ENCODE measurements at regions not wholly inside any gene's neighbourhood (a gene's known extent, or its start where the extent isn't known, plus 50 kb on each side); places are given as distances from the start of the nearest gene placed in this dataset.

DNA sequence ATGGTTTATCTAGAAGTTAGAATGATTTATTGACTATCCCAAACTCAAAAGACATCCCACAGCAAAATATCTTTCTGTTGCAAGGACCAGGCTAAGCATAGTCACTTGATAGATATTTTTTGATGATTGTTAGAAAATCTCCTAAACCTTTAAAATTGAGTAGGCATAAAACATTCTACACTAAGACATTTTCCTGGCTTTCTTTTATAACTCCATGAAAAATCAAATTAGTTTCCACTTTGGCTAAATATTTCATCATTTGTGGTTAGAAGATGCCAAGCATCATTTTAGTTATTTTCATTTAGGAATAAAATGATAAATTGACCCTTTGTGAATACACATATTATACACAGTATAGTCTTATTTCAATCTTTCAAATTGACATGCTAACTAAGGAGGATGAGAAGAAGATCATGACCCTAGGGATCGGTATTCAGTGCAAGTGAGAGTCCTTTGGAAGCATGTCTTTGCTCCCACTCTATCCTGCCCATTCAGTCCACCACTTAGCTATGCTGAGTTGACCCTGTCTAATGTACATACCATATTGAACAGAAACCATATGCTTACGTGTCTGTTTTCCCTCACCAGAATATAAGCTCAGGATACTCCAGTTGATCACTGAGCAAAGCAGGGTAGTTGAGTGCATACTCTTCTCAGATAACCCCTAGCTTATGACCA, 136.6 kb upstream of the OTUD4 start:
- no peak for ATAC-seq
- TF ChIP-seq TCF7 (IDR thresholded peaks at IDR 0.05; ENCODE audit: borderline replicate concordance) (no peak), FOXM1 (IDR thresholded peaks at IDR 0.05; ENCODE audit: low read depth, low read length) (no peak), SREBF1 (IDR thresholded peaks at IDR 0.05; ENCODE audit: low read length) (no peak), EP300 (IDR thresholded peaks at IDR 0.05; ENCODE audit: borderline replicate concordance in 1 of 2, control insufficient read depth in 1 of 2, low read depth in 2 of 2, low read length in 2 of 2) (no peak)
- intact Hi-C loops (cut with micrococcal nuclease; ENCODE audit: unreplicated experiment) (no loop called here), in situ Hi-C loops (cut with MboI) (no loop called here)
- Histone ChIP-seq H3K9ac (ENCODE audit: control insufficient read depth, insufficient read depth, low read length) (no peak overlapping the region), H3K27ac (ENCODE audit: control insufficient read depth, insufficient read depth) (no peak overlapping the region), H3K36me3 (ENCODE audit: control insufficient read depth in 2 of 2, insufficient read depth in 2 of 2, low read length in 1 of 2) (no peaks in the 10 kb centered on the region), H3K27me3 (replicated peaks in 1 of 2; ENCODE audit: control insufficient read depth in 2 of 2, insufficient read depth in 2 of 2, low read length in 1 of 2) (no peaks in the 10 kb centered on the region), H4K20me1 (ENCODE audit: control insufficient read depth, insufficient read depth) (no peaks in the 10 kb centered on the region), H3K4me3 (no peak overlapping the region), H3K9me3 (replicated peaks; ENCODE audit: control insufficient read depth, insufficient read depth, low read length) (no peaks in the 10 kb centered on the region; the same call in 2 of the 3 replicates), H3K4me2 (ENCODE audit: control insufficient read depth, insufficient read depth) (no peak overlapping the region), H3K79me2 (ENCODE audit: control insufficient read depth, insufficient read depth, low read length) (no peaks in the 10 kb centered on the region), H2AFZ (ENCODE audit: control insufficient read depth, low read depth, low read length) (no peak overlapping the region), H3K4me1 (ENCODE audit: control insufficient read depth, insufficient read depth, low read length) (no peaks in the 10 kb centered on the region)
- no peak for FAIRE-seq
- RAD21 ChIA-PET (ENCODE audit: unreplicated experiment): no interaction called here
- SMC1A ChIA-PET (ENCODE audit: uncharacterized antibody, unreplicated experiment): interaction anchor here (1.0 to 1.4 kb wide), 2 partner anchors 28 to 169 kb away, joined by 3 read pairs; no protein-coding TSS in a partner anchor
- CTCF ChIA-PET: interaction anchor here (0.6 kb wide), 1 partner anchor 225 kb away, joined by 3 read pairs; no protein-coding TSS in a partner anchor
- no TSS peak for BruUV-seq (replicated peaks)
- POLR2A ChIA-PET: no interaction called here
- 62% methylated on average over 2 of the region's 2 CpGs for WGBS (ENCODE audit: insufficient coverage, insufficient replicate concordance, low lambda C conversion rate, missing lambda C conversion rate)
- DNase-seq (ENCODE audit: low read depth, low spot score): no peak

DNA sequence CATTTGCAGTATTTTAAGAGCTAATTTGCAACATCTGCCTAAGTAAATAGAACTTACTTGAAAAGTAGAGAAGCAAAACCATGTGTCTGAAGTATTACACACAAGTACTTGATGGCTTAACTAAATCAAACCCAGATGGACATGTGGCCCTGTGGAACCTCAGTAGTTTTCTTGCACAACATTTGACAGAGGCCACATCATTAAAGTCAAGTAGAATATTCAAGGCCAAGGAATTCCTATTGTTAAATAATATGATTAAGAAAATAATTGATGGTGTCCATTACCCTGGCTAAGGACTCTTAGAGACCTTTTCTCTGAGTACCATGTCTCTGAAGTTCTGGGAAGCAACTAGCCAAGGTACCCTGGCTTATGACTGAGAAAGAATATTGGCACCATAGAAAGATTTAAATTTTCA, 135.4 kb upstream of the OTUD4 start:
- no peaks in the 10 kb centered on the region for H4K20me1 ChIP-seq (ENCODE audit: control insufficient read depth, insufficient read depth)
- no peak overlapping the region for H3K27ac ChIP-seq (ENCODE audit: control insufficient read depth, insufficient read depth)
- no peak overlapping the region for H3K4me2 ChIP-seq (ENCODE audit: control insufficient read depth, insufficient read depth)
- no TSS peak for BruUV-seq (replicated peaks)
- ATAC-seq (no peak), FAIRE-seq (no peak), DNase-seq (ENCODE audit: low read depth, low spot score) (no peak)
- H3K9me3 ChIP-seq (replicated peaks; ENCODE audit: control insufficient read depth, insufficient read depth, low read length): no peaks in the 10 kb centered on the region; the same call in 2 of the 3 replicates
- no peaks in the 10 kb centered on the region for H3K4me1 ChIP-seq (ENCODE audit: control insufficient read depth, insufficient read depth, low read length)
- CTCF ChIA-PET: interaction anchor here (1.0 kb wide), 1 partner anchor 9 kb away, joined by 3 read pairs; no protein-coding TSS in a partner anchor
- SMC1A ChIA-PET (ENCODE audit: uncharacterized antibody, unreplicated experiment): interaction anchor here (1.0 kb wide), 1 partner anchor 27 kb away, joined by 3 read pairs; no protein-coding TSS in a partner anchor
- no peak overlapping the region for H2AFZ ChIP-seq (ENCODE audit: control insufficient read depth, low read depth, low read length)
- no peaks in the 10 kb centered on the region for H3K36me3 ChIP-seq (ENCODE audit: control insufficient read depth in 2 of 2, insufficient read depth in 2 of 2, low read length in 1 of 2)
- H3K9ac ChIP-seq (ENCODE audit: control insufficient read depth, insufficient read depth, low read length): no peak overlapping the region
- RAD21 ChIA-PET (ENCODE audit: unreplicated experiment): no interaction called here
- H3K27me3 ChIP-seq (replicated peaks in 1 of 2; ENCODE audit: control insufficient read depth in 2 of 2, insufficient read depth in 2 of 2, low read length in 1 of 2): no peaks in the 10 kb centered on the region
- in situ Hi-C loops (cut with MboI) (no loop called here), intact Hi-C loops (cut with micrococcal nuclease; ENCODE audit: unreplicated experiment) (no loop called here)
- POLR2A ChIA-PET: no interaction called here
- H3K79me2 ChIP-seq (ENCODE audit: control insufficient read depth, insufficient read depth, low read length): no peaks in the 10 kb centered on the region
- H3K4me3 ChIP-seq: no peak overlapping the region
- TF ChIP-seq, protein P1, sequence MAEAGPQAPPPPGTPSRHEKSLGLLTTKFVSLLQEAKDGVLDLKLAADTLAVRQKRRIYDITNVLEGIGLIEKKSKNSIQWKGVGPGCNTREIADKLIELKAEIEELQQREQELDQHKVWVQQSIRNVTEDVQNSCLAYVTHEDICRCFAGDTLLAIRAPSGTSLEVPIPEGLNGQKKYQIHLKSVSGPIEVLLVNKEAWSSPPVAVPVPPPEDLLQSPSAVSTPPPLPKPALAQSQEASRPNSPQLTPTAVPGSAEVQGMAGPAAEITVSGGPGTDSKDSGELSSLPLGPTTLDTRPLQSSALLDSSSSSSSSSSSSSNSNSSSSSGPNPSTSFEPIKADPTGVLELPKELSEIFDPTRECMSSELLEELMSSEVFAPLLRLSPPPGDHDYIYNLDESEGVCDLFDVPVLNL (IDR thresholded peaks at IDR 0.05; ENCODE audit: low read depth, low read length): no peak
- no peak for TF ChIP-seq SIX5 (IDR thresholded peaks at IDR 0.05; ENCODE audit: low read depth, low read length, severe bottlenecking)
- TF ChIP-seq EP300 (IDR thresholded peaks at IDR 0.05; ENCODE audit: borderline replicate concordance in 1 of 2, control insufficient read depth in 1 of 2, low read depth in 2 of 2, low read length in 2 of 2): no peak
- TF ChIP-seq SP1 (IDR thresholded peaks at IDR 0.05; ENCODE audit: low read depth, low read length): no peak
- no peak for TF ChIP-seq ZBED1 (IDR thresholded peaks at IDR 0.05; ENCODE audit: borderline replicate concordance)
- TF ChIP-seq SREBF1 (IDR thresholded peaks at IDR 0.05; ENCODE audit: low read length): no peak
- TF ChIP-seq SUZ12 (IDR thresholded peaks at IDR 0.05; ENCODE audit: unreplicated experiment): no peak
- TF ChIP-seq GATAD2B (conservative IDR thresholded peaks at IDR 0.05; ENCODE audit: low read depth): no peak
- TF ChIP-seq BACH1 (IDR thresholded peaks at IDR 0.05; ENCODE audit: borderline replicate concordance): no peak
- no peak for TF ChIP-seq CREM (IDR thresholded peaks at IDR 0.05; ENCODE audit: low read depth)
- TF ChIP-seq MYC (IDR thresholded peaks at IDR 0.05; ENCODE audit: insufficient read depth, insufficient read length, insufficient replicate concordance, low read length, severe bottlenecking): no peak
- TF ChIP-seq, protein P2, sequence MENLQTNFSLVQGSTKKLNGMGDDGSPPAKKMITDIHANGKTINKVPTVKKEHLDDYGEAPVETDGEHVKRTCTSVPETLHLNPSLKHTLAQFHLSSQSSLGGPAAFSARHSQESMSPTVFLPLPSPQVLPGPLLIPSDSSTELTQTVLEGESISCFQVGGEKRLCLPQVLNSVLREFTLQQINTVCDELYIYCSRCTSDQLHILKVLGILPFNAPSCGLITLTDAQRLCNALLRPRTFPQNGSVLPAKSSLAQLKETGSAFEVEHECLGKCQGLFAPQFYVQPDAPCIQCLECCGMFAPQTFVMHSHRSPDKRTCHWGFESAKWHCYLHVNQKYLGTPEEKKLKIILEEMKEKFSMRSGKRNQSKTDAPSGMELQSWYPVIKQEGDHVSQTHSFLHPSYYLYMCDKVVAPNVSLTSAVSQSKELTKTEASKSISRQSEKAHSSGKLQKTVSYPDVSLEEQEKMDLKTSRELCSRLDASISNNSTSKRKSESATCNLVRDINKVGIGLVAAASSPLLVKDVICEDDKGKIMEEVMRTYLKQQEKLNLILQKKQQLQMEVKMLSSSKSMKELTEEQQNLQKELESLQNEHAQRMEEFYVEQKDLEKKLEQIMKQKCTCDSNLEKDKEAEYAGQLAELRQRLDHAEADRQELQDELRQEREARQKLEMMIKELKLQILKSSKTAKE (IDR thresholded peaks at IDR 0.05; ENCODE audit: low read depth, poor library complexity, severe bottlenecking): no peak
- TF ChIP-seq RUNX3 (IDR thresholded peaks at IDR 0.05; ENCODE audit: low read length): no peak

All from GM12878 (cell line).